Fibroblast of skin of back (primary cell): ENCODE measurements at regions not wholly inside any gene's neighbourhood (a gene's known extent, or its start where the extent isn't known, plus 50 kb on each side); places are given as distances from the start of the nearest gene placed in this dataset.
A peak's percentile ranks its signal among the peaks of the same experiment; 100 is the strongest.

Experiments
- DNase-seq: peaks from one replicate; pipeline ENCODE4 v3.0.0-alpha.2; 2013

GRCh38 chr17:13353590-13353989 lies 248.1 kb downstream of the HS3ST3A1 start:
- DNase-seq: no peak

GRCh38 chr17:13352747-13353415 lies 248.8 kb downstream of the HS3ST3A1 start:
- no peak for DNase-seq

- DNase-seq: peak; percentile 74
These were observed 250.7 kb downstream of the HS3ST3A1 start for GRCh38 chr17:13351046-13351445.

- DNase-seq: no peak
These were observed 251.3 kb downstream of the HS3ST3A1 start for GRCh38 chr17:13350466-13350865.

GRCh38 chr17:13346996-13347762 lies 254.6 kb downstream of the HS3ST3A1 start:
- DNase-seq: peak; percentile 96

DNA sequence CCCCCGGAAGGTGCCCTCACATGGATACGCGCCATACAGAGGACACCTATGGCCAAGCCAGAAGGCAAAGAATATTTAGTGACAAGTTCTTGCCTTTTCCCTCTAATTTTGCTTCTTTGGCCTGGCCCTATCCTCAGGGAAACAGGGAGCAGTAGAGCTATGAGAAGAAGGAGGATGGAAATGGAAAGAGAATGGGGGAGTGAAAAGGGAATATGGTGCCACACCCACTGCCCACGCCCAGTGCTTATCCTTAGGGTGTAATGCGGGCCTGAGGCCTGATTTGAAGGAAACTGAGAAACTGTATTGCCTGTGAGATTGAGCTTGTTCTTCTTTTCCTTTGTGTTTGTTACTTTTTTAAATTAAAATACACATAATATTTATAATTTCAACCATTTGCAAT lies 255.1 kb downstream of the HS3ST3A1 start:
- no peak for DNase-seq

- DNase-seq: peak; percentile 90
These were observed 255.6 kb downstream of the HS3ST3A1 start for GRCh38 chr17:13346081-13346533.

DNA sequence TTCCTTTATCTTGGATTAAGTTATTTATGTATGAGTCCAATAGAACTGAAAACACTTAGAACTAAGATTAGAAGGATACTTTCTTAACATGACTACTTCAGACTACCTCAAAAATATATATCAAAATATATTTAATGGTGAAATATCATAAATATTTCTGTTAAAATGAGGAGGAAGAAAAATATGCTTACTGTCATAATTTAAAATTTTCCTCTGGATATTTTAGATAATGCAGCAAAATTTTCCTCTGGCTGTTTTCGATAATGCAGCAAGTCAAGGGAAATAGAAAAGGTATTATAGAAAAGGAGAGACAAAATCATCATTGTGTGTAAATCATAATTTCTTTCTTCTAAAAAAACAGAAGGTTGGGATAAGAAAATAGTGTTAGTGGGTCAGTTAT lies 263.3 kb downstream of the HS3ST3A1 start:
- no peak for DNase-seq

- DNase-seq: peak; percentile 63
These were observed 263.8 kb downstream of the HS3ST3A1 start for GRCh38 chr17:13337864-13338371.

DNA sequence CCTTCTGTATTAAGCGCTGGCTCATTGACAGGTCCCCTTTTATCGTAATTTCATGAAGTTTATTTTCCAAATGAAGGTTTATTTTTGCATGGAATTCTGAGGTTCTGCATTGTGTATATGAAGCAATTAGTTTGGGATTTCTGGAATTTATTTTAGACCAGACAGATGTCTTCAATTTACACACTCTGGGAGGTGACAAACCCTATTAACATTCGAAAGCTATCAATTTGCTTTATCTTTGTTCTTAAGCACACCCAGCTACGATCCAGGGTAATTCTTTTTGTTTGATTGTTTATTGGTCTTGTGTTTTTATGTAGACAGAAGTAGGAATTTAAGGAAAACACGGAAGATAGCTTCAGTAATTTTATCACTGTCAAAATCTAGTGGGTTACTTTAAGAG lies 264.6 kb downstream of the HS3ST3A1 start:
- no peak for DNase-seq

DNA sequence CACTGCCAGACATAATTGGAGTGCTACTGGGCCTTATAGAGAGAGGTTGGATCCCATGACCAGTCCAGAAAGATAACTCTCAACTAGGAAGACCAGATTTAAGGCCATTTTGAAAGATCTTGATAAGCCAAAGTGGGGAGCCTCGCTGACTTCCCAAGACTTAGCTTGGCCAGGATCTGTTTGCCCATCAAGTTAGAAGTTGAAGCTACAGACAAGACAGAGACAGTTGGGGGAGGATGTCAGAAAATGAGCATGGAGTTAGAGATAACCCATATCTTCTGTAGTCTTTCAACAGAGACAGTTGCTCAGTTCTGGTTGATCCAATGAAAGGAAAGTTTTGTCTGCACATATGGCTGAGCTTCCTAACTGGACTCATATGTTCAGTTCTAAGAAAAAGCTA lies 267.4 kb downstream of the HS3ST3A1 start:
- no peak for DNase-seq

DNA sequence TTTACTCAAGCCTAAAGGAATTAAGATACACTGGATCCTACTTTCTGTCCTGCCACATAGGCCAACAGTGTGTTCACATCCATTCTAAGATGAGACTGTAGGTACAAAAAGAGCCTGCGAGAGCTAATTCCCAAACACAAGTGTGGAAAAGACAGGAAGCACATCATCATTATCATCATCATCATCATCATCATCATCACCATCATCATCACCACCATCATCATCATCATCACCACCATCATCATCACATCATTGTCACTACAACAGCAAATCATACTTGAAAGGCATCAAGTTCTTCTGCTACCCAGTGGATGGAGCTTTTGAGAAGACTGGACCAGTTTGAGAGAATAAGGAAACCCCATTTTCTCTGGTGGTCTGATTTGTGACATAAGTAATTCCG lies 268.1 kb downstream of the HS3ST3A1 start:
- DNase-seq: no peak

- DNase-seq: no peak
These were observed 269.5 kb downstream of the HS3ST3A1 start for GRCh38 chr17:13332207-13332606.

DNA sequence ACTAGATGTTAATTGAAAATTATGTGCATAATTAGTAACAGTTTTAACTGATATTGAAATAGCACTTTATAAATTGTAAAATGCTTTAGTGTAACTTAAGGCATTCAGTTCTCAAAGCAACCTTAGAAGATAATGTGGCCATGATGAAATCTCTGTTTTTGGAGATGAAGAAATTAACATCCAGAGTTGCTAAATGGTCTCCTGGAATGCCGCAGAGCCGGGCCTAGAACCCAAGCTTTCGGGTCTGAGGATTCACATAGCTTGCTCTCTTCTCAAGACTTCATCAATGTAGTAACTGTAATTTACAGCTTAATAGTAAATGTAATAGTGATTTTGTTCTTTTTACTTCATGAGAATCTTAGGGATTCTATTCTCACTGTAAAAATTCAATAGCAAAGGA lies 272.3 kb downstream of the HS3ST3A1 start:
- no peak for DNase-seq

GRCh38 chr17:13323990-13324389 lies 277.7 kb downstream of the HS3ST3A1 start:
- DNase-seq: no peak

GRCh38 chr17:13321951-13322701 lies 279.6 kb downstream of the HS3ST3A1 start:
- no peak for DNase-seq

- DNase-seq: no peak
These were observed 281.5 kb downstream of the HS3ST3A1 start for GRCh38 chr17:13320046-13320785.

DNA sequence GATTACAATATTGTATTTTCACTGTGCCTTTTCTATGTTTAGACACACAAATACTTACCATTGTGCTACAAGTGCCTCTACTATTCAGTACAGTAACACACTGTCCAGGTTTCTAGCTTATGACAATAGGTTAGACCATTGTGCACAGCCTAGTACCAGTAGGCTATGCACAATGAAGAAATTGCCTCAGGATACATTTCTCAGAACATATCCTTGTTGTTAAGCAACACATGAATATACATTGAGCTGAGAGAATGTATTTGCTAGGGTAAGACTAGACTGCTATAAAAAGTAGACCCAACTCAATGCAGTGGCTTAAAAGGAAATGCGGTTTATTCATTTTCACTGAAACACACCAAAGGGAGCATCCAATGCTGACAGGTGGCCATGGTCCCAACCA lies 285.1 kb downstream of the HS3ST3A1 start:
- DNase-seq: no peak

DNA sequence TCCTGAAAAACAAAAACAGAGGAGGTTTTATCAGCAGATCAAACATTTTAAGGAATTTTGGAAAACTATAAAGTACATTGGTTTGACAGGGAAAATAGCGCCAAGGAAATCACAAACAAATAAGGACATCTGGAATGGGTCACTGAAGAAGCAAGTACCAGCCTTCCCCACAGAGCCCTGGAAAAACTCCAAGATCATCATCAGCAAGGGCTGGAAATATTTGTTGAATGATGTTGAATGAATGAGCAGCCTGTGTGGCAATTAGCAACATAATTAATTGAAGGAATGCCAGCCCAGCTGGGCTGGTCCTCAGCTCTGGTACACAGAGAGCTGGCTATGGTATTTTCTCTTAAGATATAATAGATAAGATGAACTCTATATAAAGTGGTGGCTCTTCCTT lies 290.4 kb downstream of the HS3ST3A1 start:
- peak; percentile 77 for DNase-seq

DNA sequence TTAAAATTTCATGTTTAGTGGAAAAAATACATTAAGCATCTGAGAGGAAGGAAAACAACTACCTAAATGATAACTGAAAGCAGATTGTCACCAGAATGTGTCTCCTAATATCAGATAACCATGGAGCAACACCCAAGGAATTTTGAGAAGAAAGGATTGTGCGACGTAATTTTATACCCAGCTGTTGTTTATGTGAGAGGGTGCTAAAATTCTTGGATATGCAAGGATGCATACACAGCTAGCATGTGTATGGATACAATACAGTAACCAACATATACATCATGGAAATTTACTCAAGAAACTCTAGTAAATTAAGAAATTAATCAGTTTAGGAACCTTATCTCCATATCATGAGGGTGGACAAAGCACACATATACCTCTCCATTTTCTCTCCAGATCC lies 290.9 kb downstream of the HS3ST3A1 start:
- DNase-seq: no peak

- peak; percentile 81 for DNase-seq
These were observed 288.6 kb upstream of the ELAC2 start for GRCh38 chr17:13306310-13306962.

DNA sequence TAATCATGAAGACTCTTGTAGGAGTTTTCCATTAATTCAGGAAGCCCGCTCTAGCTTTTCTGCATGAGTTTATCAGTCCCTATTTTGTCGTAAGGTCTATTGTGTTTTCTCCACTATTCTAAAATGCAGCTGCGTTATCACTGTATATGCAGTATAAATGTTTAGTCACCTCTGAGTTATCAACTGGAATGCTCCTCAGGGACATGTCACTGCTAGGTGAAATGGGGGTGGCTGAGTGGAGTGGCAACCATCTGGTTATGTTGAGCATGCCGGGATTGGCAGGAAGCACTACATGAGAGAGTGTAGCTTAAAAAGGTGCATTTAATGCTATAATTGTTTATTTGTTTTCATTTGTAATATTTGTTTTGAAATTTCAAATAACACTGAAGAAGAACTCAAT lies 285.2 kb upstream of the ELAC2 start:
- DNase-seq: no peak
